Stimulated activated CD8-positive, alpha-beta memory T cell treated with anti-CD3 and anti-CD28 coated beads, Interleukin-4, amount 100 ng/mL, for 1 hour (primary cell): ENCODE measurements at regions not wholly inside any gene's neighbourhood (a gene's known extent, or its start where the extent isn't known, plus 50 kb on each side); places are given as distances from the start of the nearest gene placed in this dataset.

Experiments used
- DNase-seq, 2 donors: peaks; one replicate each; pipeline ENCODE4 v3.0.0-alpha.2; 2020; ENCODE audit warnings: low read depth in 2 of 2, low spot score in 1 of 2

- DNase-seq: no peak
Observed at GRCh38 chr2:121120411-121120810, 164.6 kb downstream of the TFCP2L1 start.

DNA sequence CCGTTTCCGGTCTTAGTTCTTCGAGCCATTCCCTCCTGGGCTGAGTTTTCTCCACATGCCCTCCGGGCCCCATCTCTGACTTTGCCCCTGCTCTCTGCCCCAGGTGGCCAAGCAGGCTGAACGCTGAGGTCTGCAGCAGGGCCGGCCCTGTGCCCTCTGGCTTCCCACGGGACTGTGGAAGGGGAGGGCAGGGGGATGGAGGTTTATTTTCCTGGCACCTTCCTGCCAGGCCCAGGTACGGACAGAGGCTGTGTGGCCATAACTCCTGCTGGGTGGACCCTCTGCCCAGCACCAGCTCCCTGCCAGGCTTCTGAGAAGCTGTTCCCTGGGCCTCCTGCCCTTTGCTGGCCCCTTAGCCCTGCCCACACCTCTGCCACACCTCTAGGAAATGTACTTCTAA lies 164.0 kb downstream of the TFCP2L1 start:
- DNase-seq: no peak

GRCh38 chr2:121121661-121122060 lies 163.3 kb downstream of the TFCP2L1 start:
- DNase-seq: no peak

- no peak for DNase-seq
Observed at GRCh38 chr2:121123268-121123667, 161.7 kb downstream of the TFCP2L1 start.

DNA sequence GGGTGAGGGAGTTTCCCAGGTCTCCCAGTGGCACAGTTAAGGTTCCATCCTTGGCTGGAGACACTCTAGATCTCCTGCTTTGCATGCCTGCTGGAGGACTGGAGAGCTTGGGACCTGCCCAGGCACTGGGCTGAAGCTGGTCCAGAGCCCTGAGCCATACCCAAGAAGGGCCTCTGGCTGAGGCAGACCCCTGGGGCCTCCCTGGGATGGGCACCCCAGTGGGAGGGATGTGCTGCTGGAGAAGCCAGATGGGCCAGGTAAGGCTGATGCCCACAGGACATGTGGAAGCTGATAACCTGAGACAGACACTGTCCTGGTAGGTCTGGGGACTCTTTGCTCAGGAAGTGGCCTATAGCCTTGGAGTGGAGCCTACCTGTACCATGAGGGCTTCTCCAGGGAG lies 160.7 kb downstream of the TFCP2L1 start:
- DNase-seq: no peak

- no peak for DNase-seq
Observed at GRCh38 chr2:121125350-121125749, 159.7 kb downstream of the TFCP2L1 start.

DNA sequence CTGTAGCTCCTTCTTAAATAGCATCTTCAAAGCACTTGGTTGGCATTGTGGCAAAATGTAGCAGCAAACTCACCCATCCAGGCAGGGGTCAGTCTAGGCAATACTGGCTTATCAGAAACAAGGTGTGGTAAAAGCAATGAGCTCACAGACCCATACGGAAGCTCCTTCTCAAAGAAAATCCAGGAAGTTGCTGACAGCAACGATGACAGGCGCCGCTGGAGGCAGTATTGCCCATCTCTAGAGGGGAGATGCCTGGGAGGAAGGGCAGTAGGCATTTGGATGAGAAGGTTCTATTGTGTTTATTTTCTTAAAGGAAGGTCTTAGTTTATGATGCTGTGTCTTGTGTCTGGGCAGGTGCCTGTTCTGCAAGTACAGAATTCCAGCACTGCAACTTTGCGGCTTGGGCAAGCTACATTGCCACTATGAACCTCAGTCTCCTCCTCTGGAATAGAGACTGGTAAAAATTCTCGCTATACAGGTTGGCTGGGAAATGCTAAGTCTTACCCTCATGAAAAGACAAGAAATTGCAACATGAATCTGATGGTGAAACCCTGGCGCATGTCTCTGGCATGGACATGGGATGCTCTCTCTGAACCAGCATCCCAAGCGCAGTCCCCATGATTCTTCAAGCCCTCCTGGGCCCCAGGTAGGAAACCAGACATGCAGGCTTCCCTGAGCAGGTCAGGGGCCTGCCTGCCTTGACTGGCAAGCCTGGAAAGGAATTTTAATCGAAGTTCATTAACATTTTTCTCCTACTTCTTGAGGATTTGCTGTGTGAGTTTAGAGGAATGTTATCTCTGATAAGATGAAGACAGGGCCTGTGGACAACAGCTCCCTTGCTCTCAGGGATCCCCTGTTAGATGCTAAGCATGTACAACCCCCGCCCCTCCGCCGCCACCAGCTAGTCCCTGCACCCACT lies 156.0 kb downstream of the TFCP2L1 start:
- no peak for DNase-seq

- DNase-seq: no peak
Observed at GRCh38 chr2:121129692-121130091, 155.3 kb downstream of the TFCP2L1 start.

DNA sequence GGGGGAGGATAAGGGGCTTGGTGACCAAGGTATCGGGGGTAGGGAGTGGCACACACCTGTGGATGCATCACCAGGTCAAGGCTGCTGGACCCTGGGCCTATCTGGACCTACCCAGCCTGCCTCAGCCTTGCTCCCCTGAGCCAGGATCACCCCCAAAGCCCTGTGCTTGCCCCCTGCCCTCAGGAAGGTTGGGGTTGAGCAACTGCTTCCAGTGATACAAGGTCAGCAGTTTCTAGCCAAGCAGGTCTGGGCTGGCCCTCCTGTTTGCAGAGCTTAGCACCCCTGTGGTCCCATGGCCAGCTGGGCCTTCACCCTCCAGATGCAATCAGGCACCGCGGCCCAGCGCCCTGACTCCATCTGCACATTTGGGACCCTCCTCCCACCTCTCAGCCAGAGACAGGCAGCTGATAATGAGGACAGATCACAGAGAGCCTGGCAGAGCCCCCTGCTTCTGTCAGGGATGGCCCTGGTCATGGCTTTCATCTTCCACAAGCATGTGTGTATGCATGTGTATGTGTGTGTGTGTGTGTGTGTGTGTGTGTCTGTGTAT lies 154.6 kb downstream of the TFCP2L1 start:
- DNase-seq: no peak

- no peak for DNase-seq
Observed at GRCh38 chr2:121131375-121131774, 153.6 kb downstream of the TFCP2L1 start.

DNA sequence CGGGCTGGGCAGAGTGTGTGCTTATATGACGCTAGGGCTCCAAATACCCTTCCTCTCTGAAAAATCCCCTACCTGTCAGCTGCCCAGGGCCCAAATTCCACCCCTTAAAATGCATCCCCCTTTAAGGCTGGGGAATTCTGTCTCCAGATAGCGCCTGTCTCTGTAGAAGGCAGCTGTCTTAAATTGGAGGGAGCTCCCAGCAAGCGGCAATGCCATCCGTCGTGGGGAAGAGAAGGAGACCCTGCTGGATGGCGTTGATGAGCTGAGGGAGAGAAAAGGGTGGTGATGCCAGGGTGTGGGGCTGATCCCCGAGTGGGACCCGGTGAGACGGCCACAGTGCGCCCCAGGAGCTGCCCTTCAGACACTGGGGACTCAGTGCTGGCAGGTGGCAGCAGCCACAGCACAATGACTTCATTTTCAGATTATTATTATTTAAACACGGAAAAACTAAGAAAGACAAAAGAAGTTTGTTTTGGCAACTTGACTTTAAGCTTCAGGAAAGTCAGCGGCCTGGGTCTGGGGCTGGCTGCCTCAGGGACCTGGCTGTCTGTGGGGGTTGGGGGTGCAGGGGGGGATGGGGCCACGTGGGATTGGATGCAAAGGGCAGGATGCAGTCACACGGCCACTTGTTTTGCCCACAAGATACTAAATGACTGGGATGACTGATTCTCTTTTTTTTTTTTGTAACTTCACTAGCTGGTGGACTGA lies 152.8 kb downstream of the TFCP2L1 start:
- no peak for DNase-seq

DNA sequence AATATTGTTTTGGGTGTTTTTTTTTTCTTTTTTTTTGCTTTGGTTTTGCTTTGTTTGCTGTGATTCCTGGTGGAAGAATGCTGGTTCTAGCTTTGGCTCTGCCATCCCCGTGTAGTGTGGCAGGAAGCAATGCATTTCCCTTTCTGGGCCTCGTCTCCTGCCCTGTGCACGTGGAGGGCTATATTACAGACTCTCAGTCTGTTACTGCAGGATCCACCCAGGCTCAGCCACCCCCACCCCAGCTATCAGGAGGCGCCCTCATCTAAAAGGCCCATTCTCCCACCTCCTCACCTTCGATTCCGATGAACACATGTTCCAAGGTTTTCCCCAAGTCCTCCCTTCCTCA lies 152.3 kb downstream of the TFCP2L1 start:
- DNase-seq: no peak

- no peak for DNase-seq
Observed at GRCh38 chr2:121133551-121134319, 151.3 kb downstream of the TFCP2L1 start.

DNA sequence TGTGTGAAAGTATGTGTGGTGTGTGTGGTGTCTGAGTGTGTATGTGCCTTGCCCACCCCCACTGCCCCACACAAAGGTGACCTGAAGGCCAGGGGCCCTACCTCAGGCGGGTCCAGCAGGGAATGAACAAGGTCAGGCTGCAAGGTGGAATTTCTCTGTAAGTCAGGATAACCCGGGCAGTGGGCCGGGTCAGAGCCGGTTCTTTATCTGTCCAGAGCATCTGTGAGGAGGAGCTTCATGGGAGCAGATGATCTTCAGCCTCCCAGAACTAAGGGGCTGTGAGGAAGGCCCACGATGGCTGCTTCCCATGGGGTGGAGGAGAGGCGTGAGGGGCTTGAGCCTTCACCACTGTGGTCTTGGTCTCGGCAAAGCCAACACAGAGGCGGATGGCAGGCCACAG lies 150.3 kb downstream of the TFCP2L1 start:
- no peak for DNase-seq

GRCh38 chr2:121135168-121135853 lies 149.7 kb downstream of the TFCP2L1 start:
- no peak for DNase-seq

DNA sequence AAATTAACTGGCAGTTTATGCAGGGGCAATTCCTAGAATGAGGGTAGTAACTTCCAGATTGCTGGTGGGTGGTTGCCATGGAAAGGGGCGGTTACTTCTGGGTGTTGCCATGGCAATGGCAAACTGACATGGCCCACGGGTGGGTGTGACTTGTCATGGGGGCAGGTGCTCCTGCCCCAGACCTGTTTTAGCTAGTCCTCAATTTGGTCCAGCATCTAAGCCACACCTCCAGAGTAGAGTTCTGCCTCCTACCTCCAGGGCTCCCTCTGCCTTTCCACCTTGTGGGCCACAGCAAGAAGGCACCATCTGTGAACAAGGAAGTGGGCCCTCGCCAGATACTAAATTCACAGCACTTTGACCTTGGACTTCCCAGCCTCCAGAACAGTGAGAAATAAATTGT lies 148.7 kb downstream of the TFCP2L1 start:
- DNase-seq: no peak

GRCh38 chr2:121137571-121137970 lies 147.4 kb downstream of the TFCP2L1 start:
- no peak for DNase-seq

- no peak for DNase-seq
Observed at GRCh38 chr2:121140734-121141133, 144.3 kb downstream of the TFCP2L1 start.

GRCh38 chr2:121142452-121142851 lies 142.6 kb downstream of the TFCP2L1 start:
- DNase-seq: no peak

GRCh38 chr2:121144111-121144510 lies 140.9 kb downstream of the TFCP2L1 start:
- DNase-seq: no peak

DNA sequence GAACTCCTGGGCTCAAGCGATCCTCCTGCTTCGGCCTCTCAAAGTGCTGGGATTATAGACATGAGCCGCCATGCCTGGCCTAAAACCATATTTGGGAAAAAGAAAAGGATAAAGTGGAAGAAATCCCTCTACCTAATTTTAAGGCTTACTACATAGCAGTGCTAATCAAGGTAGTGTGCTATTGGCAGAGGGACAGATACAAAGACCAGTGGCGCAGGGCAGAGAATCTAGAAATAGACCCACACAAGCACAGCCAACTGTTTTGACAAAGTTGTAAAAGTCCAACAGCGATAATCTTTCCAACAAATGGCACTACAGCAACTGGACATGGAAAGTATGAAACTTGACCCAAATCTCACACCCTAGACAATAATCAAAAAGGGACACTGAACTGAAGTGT lies 138.4 kb downstream of the TFCP2L1 start:
- no peak for DNase-seq
